Raji (cell line): ENCODE measurements at regions not wholly inside any gene's neighbourhood (a gene's known extent, or its start where the extent isn't known, plus 50 kb on each side); places are given as distances from the start of the nearest gene placed in this dataset.

Source experiments
- POLR2A ChIP-seq: IDR thresholded peaks from 2 replicates; pipeline ENCODE4 v1.6.1; 2011; ENCODE audit warnings: low read depth, low read length, control low read depth; ENCODE audit not compliant: insufficient read depth

DNA sequence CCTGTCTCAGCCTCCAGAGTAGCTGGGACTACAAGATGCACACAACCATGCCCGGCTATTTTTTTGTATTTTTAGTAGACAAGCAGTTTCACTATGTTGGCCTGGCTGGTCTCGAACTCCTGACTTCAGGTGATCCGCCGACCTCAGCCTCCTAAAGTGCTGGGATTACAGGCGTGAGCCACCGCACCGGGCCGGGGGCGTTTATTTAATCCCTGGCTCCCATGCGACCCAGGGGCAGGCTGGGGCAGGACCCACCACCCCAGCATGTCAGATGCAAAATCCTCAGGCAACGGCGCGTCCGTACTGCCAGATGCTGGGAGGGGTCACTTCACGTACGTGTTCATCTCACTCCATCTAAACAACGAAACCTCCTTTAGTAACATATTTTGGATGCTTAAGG is 518.7 kb upstream of the NOX3 start:
- TF ChIP-seq POLR2A: no peak

DNA sequence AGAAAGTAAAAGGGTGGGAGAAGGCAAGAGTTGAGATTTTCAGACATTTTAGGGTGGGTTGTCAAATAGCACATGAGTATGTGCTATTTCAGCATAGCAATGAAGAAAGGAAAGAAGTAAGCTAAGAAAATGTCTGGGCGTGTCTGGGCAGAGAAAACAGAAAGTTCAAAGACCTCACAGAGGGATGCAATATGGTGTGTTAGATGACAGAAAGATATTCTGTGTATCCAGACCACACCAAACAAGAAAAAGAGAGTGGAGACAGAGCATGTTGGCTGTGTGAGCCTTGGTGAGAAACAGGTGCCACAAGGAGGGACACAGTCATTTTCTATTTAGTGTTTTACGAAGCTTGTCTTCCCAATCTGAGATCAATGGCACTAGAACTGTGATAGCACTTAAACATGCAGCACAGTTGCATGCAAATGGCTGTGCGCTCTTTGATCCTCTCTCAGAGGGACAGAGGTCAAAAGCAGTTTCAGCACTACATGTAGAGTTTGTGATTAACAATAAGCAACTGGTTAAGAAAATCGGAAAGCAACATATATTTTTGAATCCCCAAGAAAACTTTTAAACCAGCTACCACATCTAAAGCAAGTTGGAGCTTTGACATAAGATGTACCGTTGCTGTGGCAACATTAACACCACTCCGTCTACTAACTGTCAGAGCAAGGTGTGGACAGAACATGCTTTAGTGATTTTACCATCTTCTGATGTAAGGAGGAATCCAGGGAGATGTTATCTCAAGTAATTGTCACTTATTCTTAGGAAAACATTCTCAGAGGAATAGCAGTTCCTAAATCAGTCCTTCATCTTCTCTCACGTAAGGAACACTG is 515.5 kb upstream of the NOX3 start:
- no peak for TF ChIP-seq POLR2A

DNA sequence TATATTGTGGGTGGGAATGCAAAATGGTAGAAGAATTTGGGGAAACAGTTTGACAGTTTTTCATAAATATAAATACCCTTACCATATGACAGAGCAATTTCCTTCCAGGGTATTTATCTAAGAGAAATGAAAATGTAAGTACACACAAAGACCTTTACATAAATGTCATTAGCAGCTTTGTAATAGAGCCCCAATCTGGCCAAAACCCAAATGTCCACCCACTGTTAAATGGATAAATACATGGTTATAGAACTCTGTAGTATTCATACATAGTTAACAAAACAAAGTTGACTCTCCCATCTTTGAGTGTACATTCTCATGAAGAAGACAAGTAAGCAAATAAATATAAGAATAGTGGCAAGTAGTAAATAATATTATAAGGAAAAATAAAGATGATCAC is 514.8 kb upstream of the NOX3 start:
- TF ChIP-seq POLR2A: no peak

DNA sequence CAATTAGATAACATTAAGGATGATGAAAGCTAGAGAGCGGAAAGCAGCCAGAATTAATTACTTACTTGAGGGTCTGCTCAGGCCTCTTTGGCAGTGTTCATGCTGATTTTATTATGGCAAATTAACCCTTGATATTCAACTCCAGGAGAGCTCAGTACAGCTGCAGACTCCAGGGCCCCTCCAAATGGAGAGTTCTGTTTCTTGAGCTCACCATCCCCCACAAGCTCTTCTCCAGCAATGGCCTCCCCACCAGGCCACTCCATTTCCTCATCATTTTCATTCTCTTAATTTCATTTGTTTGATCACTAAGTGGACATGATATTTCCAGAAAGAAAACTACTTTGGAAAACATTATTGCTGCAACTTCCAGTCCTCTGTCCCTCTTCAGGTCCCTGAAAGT is 513.3 kb upstream of the NOX3 start:
- no peak for TF ChIP-seq POLR2A

DNA sequence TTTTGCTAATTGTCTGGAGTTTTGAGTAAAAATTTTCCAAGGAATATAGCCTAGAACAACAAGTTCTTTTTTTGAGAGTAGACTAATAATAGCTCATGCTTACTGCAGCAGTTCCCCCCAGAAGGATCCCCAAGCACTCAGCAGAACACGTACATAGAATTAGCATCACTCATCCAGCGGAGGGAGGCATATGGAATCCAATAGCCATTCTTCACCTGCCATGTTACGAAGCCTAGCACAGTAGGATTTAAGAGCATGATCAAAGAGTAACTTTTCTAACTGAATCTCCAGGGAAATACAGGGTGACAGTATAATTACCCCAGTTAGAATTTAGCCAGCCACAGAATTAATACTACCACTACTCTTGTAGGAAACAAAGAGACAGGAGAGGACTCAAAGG is 511.7 kb upstream of the NOX3 start:
- TF ChIP-seq POLR2A: no peak

DNA sequence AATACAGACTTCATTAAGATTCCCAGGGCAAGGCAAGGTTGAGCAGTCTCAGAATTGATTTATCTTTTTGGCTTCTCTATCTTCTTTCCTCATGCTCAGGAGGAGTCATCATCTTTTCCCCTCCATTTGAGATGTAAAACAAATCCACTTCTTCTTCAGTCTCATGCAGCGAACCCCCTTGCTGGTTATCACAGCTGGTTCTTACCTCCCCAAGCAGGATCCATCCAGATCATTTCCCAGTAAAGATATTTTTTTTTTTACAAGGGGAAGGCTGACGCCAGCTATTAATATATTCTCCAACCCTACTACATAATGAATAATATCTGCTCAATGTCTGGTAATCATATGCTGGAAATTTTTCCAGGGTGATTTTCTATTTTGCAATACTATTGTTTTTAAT is 508.9 kb upstream of the NOX3 start:
- TF ChIP-seq POLR2A: no peak

DNA sequence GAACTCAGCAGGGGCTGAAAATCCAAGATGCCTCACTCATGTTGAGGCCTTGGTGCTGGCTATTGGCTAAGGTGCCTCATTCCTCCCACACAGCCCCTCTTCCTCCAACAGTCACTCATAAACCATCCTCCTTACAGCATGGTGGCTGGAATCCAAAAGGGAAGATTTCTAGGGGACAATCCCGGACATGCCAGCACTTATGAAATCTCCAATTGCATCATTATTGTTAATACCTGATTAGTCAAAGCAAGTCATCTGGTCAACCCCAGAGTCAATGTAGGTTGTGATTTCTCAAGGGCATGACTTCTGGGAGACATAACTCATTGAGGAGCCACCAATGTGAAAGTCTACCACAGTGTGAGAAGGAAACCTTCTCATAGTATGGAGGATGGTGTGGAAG is 506.6 kb upstream of the NOX3 start:
- TF ChIP-seq POLR2A: no peak

DNA sequence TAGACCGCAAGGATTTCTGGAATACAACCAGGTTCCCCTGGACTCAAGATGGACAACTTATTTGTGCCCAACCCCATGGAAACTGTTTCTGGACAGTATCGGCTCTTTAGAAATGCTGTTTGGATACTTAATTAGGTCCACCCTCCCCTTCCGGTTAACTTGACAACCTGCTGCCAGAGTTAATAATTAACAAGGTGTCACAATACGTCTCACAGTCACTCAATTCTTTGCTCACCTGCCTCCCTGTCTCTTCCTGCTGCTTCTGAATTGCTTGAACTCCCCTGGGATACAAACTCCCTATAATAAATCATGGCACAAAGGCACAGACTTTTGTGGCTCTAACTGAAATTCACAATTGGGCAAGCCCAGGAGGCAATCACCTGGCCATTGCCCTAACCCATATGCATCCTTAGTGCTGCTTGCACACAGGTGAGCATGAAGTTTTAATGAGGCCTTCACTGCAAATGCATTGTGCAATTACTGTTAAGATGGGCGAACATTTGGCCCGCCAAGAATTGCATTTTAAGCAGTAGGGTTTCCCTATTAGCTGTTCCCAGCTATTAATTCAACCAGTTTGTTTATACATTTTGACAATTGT is 504.4 kb upstream of the NOX3 start:
- TF ChIP-seq POLR2A: no peak

DNA sequence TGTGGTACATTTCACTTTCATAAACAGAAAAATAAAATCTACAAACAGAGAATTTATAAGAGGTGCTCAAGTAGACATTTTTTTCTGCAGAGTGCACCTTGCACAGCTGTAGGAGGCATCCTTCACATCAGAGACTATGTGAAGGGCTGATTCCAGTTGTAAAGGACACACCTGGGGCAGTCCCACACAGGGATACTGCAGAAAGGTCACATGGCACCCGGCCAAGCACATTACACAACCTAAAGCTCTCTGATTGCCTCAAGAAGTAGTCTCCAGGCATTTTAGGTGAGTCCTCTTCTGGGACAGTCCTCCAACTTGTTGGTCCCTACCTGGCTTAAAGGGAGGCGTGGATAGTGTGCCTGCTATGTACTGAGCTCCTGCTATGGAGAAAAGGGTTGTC is 502.9 kb upstream of the NOX3 start:
- TF ChIP-seq POLR2A: no peak

DNA sequence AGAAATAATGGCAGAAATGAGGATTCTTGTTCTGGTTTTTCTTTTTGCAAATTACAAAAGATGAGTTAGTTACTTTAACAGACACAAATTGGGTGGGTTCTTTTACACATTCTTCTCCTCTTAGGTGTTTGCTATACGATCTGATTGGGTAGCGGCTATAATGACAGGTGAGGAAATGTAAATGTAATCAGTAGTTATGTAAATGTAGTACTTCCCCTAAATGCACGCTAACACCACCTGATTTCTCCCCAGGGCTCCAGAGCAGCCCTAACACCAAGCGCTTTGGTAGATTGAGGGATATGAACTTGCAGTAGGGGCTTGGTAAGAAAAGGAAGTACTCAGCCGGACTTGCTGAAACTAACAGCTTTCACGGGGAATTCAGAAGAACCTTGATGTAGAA is 499.4 kb upstream of the NOX3 start:
- no peak for TF ChIP-seq POLR2A

DNA sequence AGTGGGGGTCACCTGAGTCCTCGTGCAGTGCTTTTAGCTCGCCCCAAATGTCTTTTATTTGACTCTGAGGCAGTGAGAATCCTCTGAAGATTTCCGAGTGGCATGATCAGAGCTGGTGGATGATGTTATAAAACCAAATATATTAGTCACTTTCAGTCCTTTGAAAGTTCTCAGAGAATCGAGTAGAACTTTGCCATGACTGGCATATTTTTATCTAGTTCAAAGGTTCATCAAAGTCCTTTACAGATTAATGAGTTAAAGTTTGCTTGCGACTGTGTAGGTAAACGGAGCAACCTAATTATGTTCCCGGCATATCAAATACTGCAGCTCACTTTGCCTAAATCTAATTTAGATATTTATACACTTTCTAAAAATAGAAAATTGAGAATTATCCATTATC is 498.5 kb upstream of the NOX3 start:
- no peak for TF ChIP-seq POLR2A

DNA sequence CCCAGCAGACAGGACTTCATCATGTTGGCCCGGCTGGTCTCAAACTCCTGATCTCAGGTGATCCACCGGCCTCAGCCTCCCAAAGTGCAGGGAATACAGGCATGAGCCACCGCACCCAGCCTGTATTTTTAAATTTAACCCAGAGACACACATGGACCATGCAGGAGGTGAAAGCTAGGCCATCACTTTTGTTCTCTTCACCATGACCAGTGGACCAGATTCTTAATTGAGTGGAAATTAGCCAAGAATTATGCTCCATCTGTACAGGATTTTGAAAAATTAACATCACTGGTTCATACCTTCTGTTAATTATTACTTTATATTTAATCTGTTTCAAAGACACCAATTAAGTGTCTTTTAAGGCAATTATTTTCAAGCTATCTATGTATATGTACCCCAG is 493.6 kb upstream of the NOX3 start:
- TF ChIP-seq POLR2A: no peak

DNA sequence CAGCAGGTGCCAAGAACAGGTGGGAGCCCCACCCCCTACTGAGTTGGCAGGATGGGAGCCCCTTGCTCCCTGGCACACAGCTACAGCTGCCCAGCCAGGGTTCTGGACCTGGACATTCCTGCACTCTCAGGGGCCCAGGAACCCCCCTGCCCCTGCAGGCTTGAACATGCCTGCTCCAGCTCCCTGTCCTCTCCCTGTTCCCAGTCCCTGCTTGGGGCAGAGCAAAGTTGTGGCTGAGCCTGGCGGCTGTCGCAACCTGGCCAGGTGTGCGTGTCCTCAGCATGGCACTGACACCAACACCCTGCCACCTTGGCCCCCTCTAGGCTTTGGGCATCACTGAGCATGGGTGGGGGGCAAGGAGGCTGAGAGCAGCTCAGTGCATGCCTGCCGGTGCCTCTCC is 491.2 kb upstream of the NOX3 start:
- TF ChIP-seq POLR2A: no peak

DNA sequence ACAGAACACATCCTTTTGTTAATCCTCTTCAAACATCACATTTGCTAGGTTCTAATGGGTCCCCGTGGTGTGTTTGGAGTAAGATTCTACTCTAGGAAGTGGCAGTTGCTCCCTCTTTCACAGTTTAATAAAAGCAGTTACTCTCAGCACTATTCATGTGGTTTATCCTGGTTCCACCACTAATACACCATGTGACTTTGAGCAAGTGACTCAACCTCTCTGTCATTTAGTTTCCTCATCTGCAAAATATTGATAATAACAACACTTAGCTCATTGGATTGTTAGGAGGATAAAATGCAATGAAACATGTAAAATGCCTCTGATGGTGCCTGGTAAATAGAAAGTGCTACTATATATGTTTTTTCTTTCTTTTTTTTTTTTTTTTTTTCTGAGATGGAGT is 488.0 kb upstream of the NOX3 start:
- no peak for TF ChIP-seq POLR2A

DNA sequence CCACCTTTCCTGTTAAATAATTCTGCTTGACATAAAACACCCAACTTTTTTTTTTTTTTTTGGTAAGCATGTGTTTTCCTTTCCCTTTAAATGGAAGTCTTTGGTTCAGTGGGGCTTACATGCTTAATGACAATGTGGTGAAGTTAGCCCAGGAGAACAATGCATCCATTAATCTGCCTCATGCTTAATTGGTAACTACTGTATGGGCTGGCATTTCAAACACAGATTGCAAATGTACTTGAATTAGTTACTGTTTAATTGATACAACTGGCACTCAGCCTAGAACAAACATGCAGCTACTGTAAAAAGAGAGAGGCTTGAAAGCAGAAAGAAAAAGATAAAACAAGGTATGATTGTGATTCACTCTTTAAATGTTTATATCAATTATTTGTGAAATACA is 483.6 kb upstream of the NOX3 start:
- no peak for TF ChIP-seq POLR2A

DNA sequence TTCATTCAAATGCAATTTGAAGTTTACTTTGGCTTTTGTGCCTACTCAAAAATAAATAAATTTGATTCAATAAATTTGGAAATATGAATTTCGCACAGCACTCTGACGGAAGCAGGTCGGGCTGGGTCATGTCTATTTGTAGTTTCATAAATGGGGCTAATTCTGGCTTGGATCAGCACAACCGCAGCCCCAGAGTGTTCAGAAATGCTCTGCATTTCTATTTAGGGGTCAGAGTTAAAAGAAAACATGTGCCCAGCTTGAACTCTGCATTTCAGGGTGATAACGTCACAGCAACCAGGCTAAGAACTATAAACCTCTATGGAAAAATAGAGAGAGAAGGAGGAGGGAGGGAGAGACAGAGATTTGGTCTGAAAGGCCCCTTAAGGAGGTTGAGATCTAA is 480.9 kb upstream of the NOX3 start:
- no peak for TF ChIP-seq POLR2A

DNA sequence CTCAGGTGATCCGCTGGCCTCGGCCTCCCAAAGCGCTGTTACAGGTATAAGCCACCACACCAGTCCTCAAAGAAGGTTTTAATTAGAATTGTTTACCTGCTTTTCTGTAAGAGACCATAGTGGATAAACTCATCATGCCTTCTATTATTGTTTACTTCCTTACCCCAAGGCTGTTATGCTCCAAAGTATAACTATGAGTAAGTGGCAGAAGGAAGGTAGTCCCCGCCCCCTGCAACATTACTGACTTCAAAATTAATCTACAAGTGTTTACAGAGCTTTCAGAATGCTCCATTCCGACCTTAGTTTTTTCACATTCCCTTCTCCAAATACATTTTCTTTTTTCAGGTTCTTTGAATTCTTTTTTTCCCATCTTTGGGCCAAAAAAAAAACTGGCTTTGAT is 480.5 kb upstream of the NOX3 start:
- no peak for TF ChIP-seq POLR2A

DNA sequence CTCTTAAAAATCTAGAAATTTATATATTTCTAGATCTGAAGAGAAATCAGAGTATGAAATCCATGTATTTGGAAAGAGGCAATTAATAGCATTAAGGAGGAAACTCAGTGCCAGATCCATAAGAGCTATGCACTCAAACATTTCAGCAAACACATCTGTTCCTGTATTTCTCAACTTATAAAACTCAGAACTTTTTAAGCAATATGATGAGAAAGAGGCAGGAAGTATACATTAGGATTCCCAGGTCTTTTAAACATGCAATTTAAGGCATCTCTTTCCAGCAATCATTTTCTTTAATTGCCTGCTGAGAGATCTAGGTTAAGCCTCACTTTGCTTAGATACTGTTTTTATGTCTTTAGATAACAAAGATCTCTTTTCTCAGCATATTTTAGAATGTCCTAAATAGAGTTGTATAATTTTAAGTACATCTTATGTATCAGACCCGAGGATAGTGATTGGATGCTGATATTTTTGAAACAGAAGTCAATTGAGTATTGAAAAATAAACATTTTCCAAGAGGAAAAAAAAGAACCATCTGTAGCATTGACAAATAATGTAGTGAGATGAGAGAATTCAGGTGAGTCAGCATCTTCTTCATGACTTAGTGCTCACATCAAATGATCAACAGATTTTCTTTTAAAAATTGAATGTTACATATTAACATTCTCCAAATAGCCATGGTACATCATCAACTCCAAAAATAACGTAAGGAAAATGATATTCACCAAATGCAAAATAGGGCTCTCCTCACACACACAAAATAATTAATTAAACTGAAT is 461.4 kb upstream of the NOX3 start:
- TF ChIP-seq POLR2A: no peak
